Hepatocyte (in vitro differentiated cells): ENCODE measurements at regions not wholly inside any gene's neighbourhood (a gene's known extent, or its start where the extent isn't known, plus 50 kb on each side); places are given as distances from the start of the nearest gene placed in this dataset.

ENCODE experiments used
- DNase-seq: peaks from one replicate; pipeline ENCODE4 v3.0.0-alpha.2; 2016; ENCODE audit warnings: low spot score
- H2AFZ ChIP-seq: fragments of 200-600 bp; sonication (generic); 2 replicates; pipeline ENCODE4 v1.6.0; 2016; ENCODE audit warnings: antibody characterized with exemption, mild to moderate bottlenecking
- H3K27ac ChIP-seq: fragments of 200-600 bp; sonication (generic); 2 replicates; pipeline ENCODE4 v1.5.1; 2016; ENCODE audit warnings: mild to moderate bottlenecking
- H3K27me3 ChIP-seq: fragments of 200-600 bp; sonication (generic); 2 replicates; pipeline ENCODE4 v1.6.1; 2016
- H3K36me3 ChIP-seq: fragments of 200-600 bp; sonication (generic); replicated peaks from 2 replicates; pipeline ENCODE4 v1.5.1; 2016; ENCODE audit warnings: low read depth; ENCODE audit not compliant: insufficient read depth
- H3K4me1 ChIP-seq: fragments of 200-600 bp; sonication (generic); 2 replicates; pipeline ENCODE4 v1.5.1; 2016; ENCODE audit warnings: mild to moderate bottlenecking, moderate library complexity; ENCODE audit not compliant: insufficient read depth
- H3K4me2 ChIP-seq: fragments of 200-600 bp; sonication (generic); 2 replicates; pipeline ENCODE4 v1.6.0; 2016
- H3K4me3 ChIP-seq: fragments of 200-600 bp; sonication (generic); 2 replicates; pipeline ENCODE4 v1.5.1; 2016; ENCODE audit warnings: mild to moderate bottlenecking
- H3K79me2 ChIP-seq: fragments of 200-600 bp; sonication (generic); 2 replicates; pipeline ENCODE4 v1.6.0; 2017; ENCODE audit warnings: mild to moderate bottlenecking
- H3K9me2 ChIP-seq: fragments of 200-600 bp; sonication (generic); replicated peaks from 2 replicates; pipeline ENCODE4 v1.6.0; 2017; ENCODE audit warnings: mild to moderate bottlenecking; ENCODE audit not compliant: insufficient read depth
- H3K9me3 ChIP-seq: fragments of 200-600 bp; sonication (generic); 2 replicates; pipeline ENCODE4 v1.5.1; 2016; ENCODE audit warnings: low read depth, mild to moderate bottlenecking
- H4K20me1 ChIP-seq: fragments of 200-600 bp; sonication (generic); 2 replicates; pipeline ENCODE4 v1.6.0; 2016; ENCODE audit warnings: mild to moderate bottlenecking; ENCODE audit not compliant: insufficient read depth, poor library complexity, severe bottlenecking
- CTCF ChIP-seq: fragments of 200-600 bp; sonication (generic); IDR thresholded peaks from 2 replicates; pipeline ENCODE4 v1.5.1; 2016; ENCODE audit warnings: antibody characterized with exemption, mild to moderate bottlenecking; ENCODE audit not compliant: poor library complexity
- EZH2 ChIP-seq: fragments of 200-600 bp; sonication (generic); IDR thresholded peaks from 2 replicates; pipeline ENCODE4 v1.6.1; 2016; ENCODE audit warnings: antibody characterized with exemption, mild to moderate bottlenecking, borderline replicate concordance
- EZH2phosphoT487 ChIP-seq: fragments of 200-600 bp; sonication (generic); IDR thresholded peaks from one replicate; pipeline ENCODE4 v1.6.1; 2018; ENCODE audit warnings: antibody characterized with exemption, mild to moderate bottlenecking, low read depth, moderate library complexity; ENCODE audit not compliant: unreplicated experiment, severe bottlenecking
- WGBS: methylation state at CpG from one replicate; pipeline ENCODE4 v1.1.6; 2016; ENCODE audit warnings: low lambda C conversion rate; ENCODE audit errors: missing lambda C conversion rate; 5-methylcytosine and 5-hydroxymethylcytosine counted together

- H4K20me1 ChIP-seq = no peaks in the 10 kb centered on the region
- no peaks in the 10 kb centered on the region for H3K9me3 ChIP-seq
- H3K36me3 ChIP-seq = no peaks in the 10 kb centered on the region
- H3K9me2 ChIP-seq = no peaks in the 10 kb centered on the region
- 91% methylated on average over 13 of the region's 13 CpGs for WGBS
- TF ChIP-seq EZH2phosphoT487 (no peak), CTCF (no peak), EZH2 (no peak)
- no peaks in the 10 kb centered on the region for H3K79me2 ChIP-seq
- H2AFZ ChIP-seq = no peak overlapping the region
- no peak overlapping the region for H3K4me3 ChIP-seq
- peaks cover 4% of the 10 kb centered on the region for H3K4me1 ChIP-seq
- H3K27ac ChIP-seq = no peak overlapping the region
- no peaks in the 10 kb centered on the region for H3K27me3 ChIP-seq
- no peak for DNase-seq
- no peak overlapping the region for H3K4me2 ChIP-seq
Measured at GRCh38 chr2:216803791-216804190, 56.1 kb downstream of the TNP1 start.

- no peaks in the 10 kb centered on the region for H3K9me3 ChIP-seq
- no peaks in the 10 kb centered on the region for H3K36me3 ChIP-seq
- H2AFZ ChIP-seq = no peak overlapping the region
- H3K27ac ChIP-seq = no peak overlapping the region
- no peaks in the 10 kb centered on the region for H3K79me2 ChIP-seq
- no peak overlapping the region for H3K4me3 ChIP-seq
- H3K9me2 ChIP-seq = no peaks in the 10 kb centered on the region
- no peaks in the 10 kb centered on the region for H3K27me3 ChIP-seq
- DNase-seq = no peak
- 98% methylated on average over 10 of the region's 10 CpGs for WGBS
- no peak for TF ChIP-seq EZH2
- no peak for TF ChIP-seq EZH2phosphoT487
- TF ChIP-seq CTCF = no peak
- no peaks in the 10 kb centered on the region for H4K20me1 ChIP-seq
- no peak overlapping the region for H3K4me2 ChIP-seq
- peaks cover 4% of the 10 kb centered on the region for H3K4me1 ChIP-seq
Measured at GRCh38 chr2:216802516-216803215, 57.2 kb downstream of the TNP1 start.

GRCh38 chr2:216800836-216801235 lies 59.0 kb downstream of the TNP1 start:
- no peak overlapping the region for H3K4me3 ChIP-seq
- no peaks in the 10 kb centered on the region for H3K9me3 ChIP-seq
- H4K20me1 ChIP-seq = no peaks in the 10 kb centered on the region
- no peak overlapping the region for H2AFZ ChIP-seq
- 92% methylated on average over 3 of the region's 3 CpGs for WGBS
- TF ChIP-seq EZH2phosphoT487 (no peak), EZH2 (no peak), CTCF (no peak)
- no peak overlapping the region for H3K4me2 ChIP-seq
- no peak overlapping the region for H3K27ac ChIP-seq
- H3K79me2 ChIP-seq = no peaks in the 10 kb centered on the region
- DNase-seq = no peak
- H3K27me3 ChIP-seq = no peaks in the 10 kb centered on the region
- no peaks in the 10 kb centered on the region for H3K36me3 ChIP-seq
- no peaks in the 10 kb centered on the region for H3K9me2 ChIP-seq
- H3K4me1 ChIP-seq = peaks cover 4% of the 10 kb centered on the region
